BLaER1 treated with 17β-estradiol and CSF1 and Interleukin-3, amounts not matched to agents 10 nM and 100 nM (cell line): ENCODE measurements at regions not wholly inside any gene's neighbourhood (a gene's known extent, or its start where the extent isn't known, plus 50 kb on each side); places are given as distances from the start of the nearest gene placed in this dataset.

Source experiments
- H3K27ac ChIP-seq, 11 experiments: shearing (Covaris generic); formaldehyde crosslinking; 2 replicates each; pipeline ENCODE4 v1.8.1; 2022
- H3K27me3 ChIP-seq, 11 experiments: shearing (Covaris generic); formaldehyde crosslinking; 2 replicates each; pipeline ENCODE4 v1.8.1; 2022
- H3K36me3 ChIP-seq, 11 experiments: shearing (Covaris generic); formaldehyde crosslinking; 2 replicates each; pipeline ENCODE4 v1.8.1; 2022
- H3K4me1 ChIP-seq, 10 experiments: shearing (Covaris generic); formaldehyde crosslinking; 2 replicates each; pipeline ENCODE4 v1.8.1; 2022
- H3K4me2 ChIP-seq, 11 experiments: shearing (Covaris generic); formaldehyde crosslinking; 2 replicates each; pipeline ENCODE4 v1.8.1; 2022
- H3K4me3 ChIP-seq, 10 experiments: shearing (Covaris generic); formaldehyde crosslinking; 2 replicates each; pipeline ENCODE4 v1.8.1; 2022
- H3K9ac ChIP-seq, 11 experiments: shearing (Covaris generic); formaldehyde crosslinking; 2 replicates each; pipeline ENCODE4 v1.8.1; 2022
- H3K9me3 ChIP-seq, 11 experiments: shearing (Covaris generic); formaldehyde crosslinking; replicated peaks in 1 of 11; 2 replicates each; pipeline ENCODE4 v1.8.1; 2022
- H4K20me1 ChIP-seq, 11 experiments: shearing (Covaris generic); formaldehyde crosslinking; 2 replicates each; pipeline ENCODE4 v1.8.1; 2022
- Cebpa-rat ChIP-seq, 11 experiments: shearing (Covaris generic); IDR thresholded peaks; 2 replicates each; pipeline ENCODE4 v1.8.1; 2022

- Histone ChIP-seq H3K4me2 (peak overlapping the region in 7 of 11 experiments; percentile 7 to 89 (median 83); a peak in 13 of 22 replicates), H3K4me3 (peak overlapping the region in 3 of 10 experiments; percentile 40 to 54 (median 47); a peak in 6 of 20 replicates), H3K9me3 (peaks cover 0 to 41% (median 25%) of the 10 kb centered on the region in 11 experiments; a peak in 18 of 22 replicates), H3K4me1 (peaks cover 18 to 96% (median 57%) of the 10 kb centered on the region in 10 experiments), H3K9ac (peak overlapping the region in 4 of 11 experiments; percentile 54 to 72 (median 66); a peak in 9 of 22 replicates), H3K27ac (peak overlapping the region in 7 of 11 experiments; percentile 6 to 89 (median 76); a peak in 13 of 22 replicates), H3K27me3 (no peaks in the 10 kb centered on the region), H3K36me3 (no peaks in the 10 kb centered on the region), H4K20me1 (no peaks in the 10 kb centered on the region)
- TF ChIP-seq Cebpa-rat (IDR thresholded peaks at IDR 0.05) = no peak
Observed at GRCh38 chr6:149249370-149250357, 67.8 kb upstream of the TAB2 start.

GRCh38 chr6:149250951-149251350, 66.6 kb upstream of the TAB2 start:
- H4K20me1 ChIP-seq = no peaks in the 10 kb centered on the region

GRCh38 chr6:149252622-149253021, 64.9 kb upstream of the TAB2 start:
- Histone ChIP-seq H3K27ac (peak overlapping the region in 4 of 11 experiments; percentile 32 to 89 (median 82); a peak in 6 of 22 replicates), H3K9ac (no peak overlapping the region), H3K4me2 (peak overlapping the region in 4 of 11 experiments; percentile 26 to 89 (median 74); a peak in 7 of 22 replicates), H3K9me3 (peaks cover 0 to 36% (median 24%) of the 10 kb centered on the region in 11 experiments; a peak in 18 of 22 replicates), H3K36me3 (no peaks in the 10 kb centered on the region), H4K20me1 (no peaks in the 10 kb centered on the region), H3K4me3 (no peak overlapping the region), H3K27me3 (no peaks in the 10 kb centered on the region), H3K4me1 (peaks cover 24 to 100% (median 66%) of the 10 kb centered on the region in 10 experiments)
- no peak for TF ChIP-seq Cebpa-rat (IDR thresholded peaks at IDR 0.05)

More at GRCh38 chr6:149250951-149251350, 66.6 kb upstream of the TAB2 start:
- Histone ChIP-seq H3K36me3 (no peaks in the 10 kb centered on the region), H3K4me1 (peaks cover 23 to 100% (median 65%) of the 10 kb centered on the region in 10 experiments), H3K4me3 (no peak overlapping the region), H3K9me3 (peaks cover 0 to 41% (median 24%) of the 10 kb centered on the region in 11 experiments; a peak in 18 of 22 replicates), H3K27me3 (no peaks in the 10 kb centered on the region), H3K4me2 (peak overlapping the region in 7 of 11 experiments; percentile 7 to 89 (median 83); a peak in 12 of 22 replicates), H3K27ac (peak overlapping the region in 8 of 11 experiments; percentile 3 to 89 (median 68); a peak in 14 of 22 replicates), H3K9ac (peak overlapping the region in 5 of 11 experiments; percentile 4 to 68 (median 42); a peak in 10 of 22 replicates)
- TF ChIP-seq Cebpa-rat (IDR thresholded peaks at IDR 0.05) = no peak

- no peaks in the 10 kb centered on the region for H3K36me3 ChIP-seq
- H4K20me1 ChIP-seq = no peaks in the 10 kb centered on the region
- H3K4me3 ChIP-seq = no peak overlapping the region
- H3K4me1 ChIP-seq = peaks cover 22 to 100% (median 62%) of the 10 kb centered on the region in 10 experiments
- no peak for TF ChIP-seq Cebpa-rat (IDR thresholded peaks at IDR 0.05)
- H3K27ac ChIP-seq = peak overlapping the region in 5 of 11 experiments; percentile 37 to 95 (median 52); a peak in 8 of 22 replicates
- peak overlapping the region in 3 of 11 experiments; percentile 83 to 93 (median 85); a peak in 6 of 22 replicates for H3K4me2 ChIP-seq
- H3K9ac ChIP-seq = no peak overlapping the region; a peak in 1 of 22 replicates
- H3K27me3 ChIP-seq = no peaks in the 10 kb centered on the region
- peaks cover 0 to 33% (median 21%) of the 10 kb centered on the region in 11 experiments; a peak in 18 of 22 replicates for H3K9me3 ChIP-seq
Observed at GRCh38 chr6:149254253-149254652, 63.3 kb upstream of the TAB2 start.

- Histone ChIP-seq H4K20me1 (no peaks in the 10 kb centered on the region), H3K27me3 (no peaks in the 10 kb centered on the region), H3K9ac (peak overlapping the region in 5 of 11 experiments; percentile 53 to 76 (median 73); a peak in 8 of 22 replicates), H3K4me1 (peaks cover 22 to 96% (median 45%) of the 10 kb centered on the region in 10 experiments), H3K4me2 (peak overlapping the region in 6 of 11 experiments; percentile 13 to 93 (median 81); a peak in 11 of 22 replicates), H3K4me3 (no peak overlapping the region), H3K9me3 (no peaks in the 10 kb centered on the region), H3K27ac (peak overlapping the region in 6 of 11 experiments; percentile 28 to 95 (median 93); a peak in 11 of 22 replicates), H3K36me3 (no peaks in the 10 kb centered on the region)
- peak in 5 of 11 experiments; percentile 49 to 93 (median 85); a peak in 10 of 22 replicates for TF ChIP-seq Cebpa-rat (IDR thresholded peaks at IDR 0.05)
Observed at GRCh38 chr6:149259753-149260152, 57.8 kb upstream of the TAB2 start.

GRCh38 chr6:149260214-149260874, 57.2 kb upstream of the TAB2 start:
- peak overlapping the region in 6 of 11 experiments; percentile 13 to 93 (median 81); a peak in 11 of 22 replicates for H3K4me2 ChIP-seq

GRCh38 chr6:149261364-149262040, 56.0 kb upstream of the TAB2 start:
- Histone ChIP-seq H3K4me2 (peak overlapping the region in 3 of 11 experiments; percentile 83 to 93 (median 84); a peak in 6 of 22 replicates), H3K9ac (no peak overlapping the region; a peak in 2 of 22 replicates), H4K20me1 (no peaks in the 10 kb centered on the region), H3K36me3 (no peaks in the 10 kb centered on the region), H3K4me1 (peaks cover 15 to 96% (median 34%) of the 10 kb centered on the region in 10 experiments), H3K27ac (peak overlapping the region in 4 of 11 experiments; percentile 17 to 95 (median 24); a peak in 7 of 22 replicates), H3K9me3 (no peaks in the 10 kb centered on the region; a peak in 1 of 22 replicates), H3K4me3 (no peak overlapping the region), H3K27me3 (no peaks in the 10 kb centered on the region)
- TF ChIP-seq Cebpa-rat (IDR thresholded peaks at IDR 0.05) = no peak

More at GRCh38 chr6:149260214-149260874, 57.2 kb upstream of the TAB2 start:
- Histone ChIP-seq H3K4me1 (peaks cover 22 to 96% (median 42%) of the 10 kb centered on the region in 10 experiments), H3K27ac (peak overlapping the region in 6 of 11 experiments; percentile 28 to 95 (median 93); a peak in 11 of 22 replicates), H3K9ac (peak overlapping the region in 5 of 11 experiments; percentile 53 to 75 (median 73); a peak in 8 of 22 replicates), H3K9me3 (no peaks in the 10 kb centered on the region), H3K27me3 (no peaks in the 10 kb centered on the region), H3K36me3 (no peaks in the 10 kb centered on the region), H4K20me1 (no peaks in the 10 kb centered on the region), H3K4me3 (no peak overlapping the region)
- TF ChIP-seq Cebpa-rat (IDR thresholded peaks at IDR 0.05) = 0 out of 22 replicates have a peak, but pooled peaks of 2 of the 11 experiments have one; percentile 1 to 14
